NCI-H2196 (cell line): ENCODE measurements at regions not wholly inside any gene's neighbourhood (a gene's known extent, or its start where the extent isn't known, plus 50 kb on each side); places are given as distances from the start of the nearest gene placed in this dataset.
A peak's percentile ranks its signal among the peaks of the same experiment; 100 is the strongest.

Experiments
- DNase-seq: peaks from one replicate; lab custom pipeline; 2025; ENCODE audit not compliant: unreplicated experiment; lab: John Stamatoyannopoulos, UW

DNA sequence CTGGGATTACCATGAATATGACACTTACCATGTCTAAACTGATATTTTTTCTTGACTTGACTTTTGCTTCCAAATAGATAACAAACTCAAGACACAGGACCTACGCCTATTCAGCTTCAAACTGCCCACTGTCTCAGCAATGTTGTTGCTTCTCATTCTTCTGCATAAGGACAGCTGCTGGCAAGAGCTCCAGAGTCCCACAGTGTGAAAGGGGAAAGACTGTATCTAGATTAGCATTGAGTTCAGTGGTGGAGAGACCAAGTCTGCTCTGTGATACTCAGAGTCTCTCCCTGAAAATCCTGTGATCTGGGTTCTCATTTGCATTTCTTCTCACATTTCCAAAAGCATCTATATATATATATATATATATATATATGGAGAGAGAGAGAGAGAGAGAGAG is 247.9 kb upstream of the NT5C1B start:
- DNase-seq: no peak

- DNase-seq: no peak
Observed at GRCh38 chr2:18836436-18836835, 247.1 kb upstream of the NT5C1B start.

DNA sequence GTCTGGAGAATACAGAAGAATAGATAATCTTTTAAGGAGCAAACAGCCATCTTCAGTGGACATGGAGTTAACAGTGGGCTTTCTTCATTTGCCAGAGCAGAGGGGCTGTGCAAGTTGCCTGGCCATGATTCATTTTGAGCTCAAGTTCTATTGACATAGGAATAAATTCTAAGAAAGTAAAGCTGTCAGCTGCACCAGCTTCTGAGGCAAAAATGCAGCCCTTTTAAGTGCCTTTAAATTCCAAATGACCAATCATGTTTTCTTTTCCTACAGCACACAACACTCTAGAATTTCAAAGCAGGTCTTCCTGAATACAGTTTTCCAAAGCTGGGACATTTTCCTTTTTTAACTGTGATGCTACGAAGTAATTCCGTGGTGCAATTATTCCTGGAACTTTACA is 246.4 kb upstream of the NT5C1B start:
- no peak for DNase-seq

- DNase-seq: no peak
Observed at GRCh38 chr2:18834341-18834740, 245.0 kb upstream of the NT5C1B start.

GRCh38 chr2:18833941-18834340 is 244.6 kb upstream of the NT5C1B start:
- DNase-seq: no peak

- DNase-seq: no peak
Observed at GRCh38 chr2:18831916-18832510, 242.6 kb upstream of the NT5C1B start.

GRCh38 chr2:18830962-18831361 is 241.6 kb upstream of the NT5C1B start:
- no peak for DNase-seq

GRCh38 chr2:18829976-18830375 is 240.6 kb upstream of the NT5C1B start:
- no peak for DNase-seq

GRCh38 chr2:18829251-18829902 is 240.0 kb upstream of the NT5C1B start:
- no peak for DNase-seq

- DNase-seq: no peak
Observed at GRCh38 chr2:18828296-18828695, 238.9 kb upstream of the NT5C1B start.

DNA sequence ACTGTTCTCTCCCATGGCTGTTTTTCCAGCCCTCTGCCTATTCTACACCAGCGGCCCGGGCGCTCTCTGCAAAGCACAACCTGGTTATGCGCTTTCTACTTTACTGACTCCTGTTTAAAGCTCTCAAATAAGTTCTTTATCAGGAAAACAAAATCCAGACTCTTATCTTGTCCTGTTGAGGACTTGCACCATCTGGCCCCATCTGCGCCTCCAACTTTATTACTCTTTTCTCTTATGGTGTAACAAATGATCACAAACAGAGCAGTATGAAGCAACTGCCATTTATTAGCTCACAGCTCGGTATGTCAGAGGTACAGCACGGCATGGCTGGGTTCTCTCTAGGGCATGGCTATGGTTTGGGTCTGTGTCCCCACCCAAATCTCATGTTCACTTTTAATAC is 236.5 kb upstream of the NT5C1B start:
- no peak for DNase-seq

DNA sequence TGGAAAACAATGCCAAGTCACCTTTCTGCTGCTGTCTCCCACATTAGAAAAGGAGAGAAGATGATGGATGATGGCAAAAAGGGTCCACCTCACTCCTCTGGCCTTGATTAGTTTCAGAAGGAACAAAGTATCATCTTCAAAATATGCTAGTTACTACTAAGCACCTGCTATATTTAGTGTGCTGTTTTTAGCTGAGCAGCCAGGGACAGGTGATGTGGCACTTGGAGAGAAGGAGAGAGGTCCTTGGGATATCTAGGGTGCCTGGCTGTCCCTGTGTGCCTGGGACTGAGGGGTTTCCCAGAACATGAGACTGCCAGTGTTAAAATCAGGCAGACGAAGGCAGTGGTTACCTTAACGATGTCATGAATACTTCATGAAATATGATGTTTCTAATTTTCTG is 235.5 kb upstream of the NT5C1B start:
- DNase-seq: no peak

DNA sequence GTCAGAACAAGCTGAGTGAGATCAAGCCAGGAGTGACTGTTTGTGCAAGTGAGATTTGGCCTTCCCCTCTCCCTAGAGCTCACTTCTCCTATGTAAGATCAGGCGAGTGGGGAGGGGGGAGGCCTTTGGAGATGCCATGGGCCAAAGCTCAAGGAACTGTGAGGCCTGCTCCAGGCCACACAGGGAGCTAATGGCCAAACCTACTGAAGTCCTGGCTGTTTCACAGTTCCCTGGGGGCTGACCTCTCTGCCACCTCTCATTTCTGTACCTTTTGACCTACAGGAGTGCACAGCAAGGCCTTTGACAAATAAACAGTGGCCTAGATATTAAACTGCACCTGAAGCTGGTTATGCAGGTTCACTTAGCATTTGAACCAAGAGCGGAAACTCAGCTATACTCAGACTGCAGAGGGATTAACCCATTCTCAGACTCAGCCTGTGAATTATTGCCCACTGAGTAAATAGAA is 235.0 kb upstream of the NT5C1B start:
- no peak for DNase-seq

DNA sequence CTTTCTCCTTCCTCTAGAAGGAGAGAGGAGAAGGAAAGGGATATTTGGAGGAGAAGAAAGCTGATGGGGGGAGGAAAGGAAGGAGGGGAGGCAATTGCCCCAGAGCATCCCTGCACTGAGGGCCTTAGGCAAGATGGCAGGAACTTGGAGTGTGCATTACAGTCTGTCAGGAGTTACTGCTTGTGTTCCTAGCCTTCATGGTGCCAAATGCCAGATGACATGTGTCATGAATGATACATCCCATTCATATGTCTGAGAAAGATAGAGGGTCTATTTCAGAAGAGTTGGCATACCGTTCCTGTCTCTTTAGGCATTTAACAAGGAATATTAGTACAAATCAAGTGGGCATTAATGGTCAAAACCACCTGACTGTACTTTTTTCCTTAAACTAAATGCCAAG is 232.1 kb upstream of the NT5C1B start:
- DNase-seq: no peak

DNA sequence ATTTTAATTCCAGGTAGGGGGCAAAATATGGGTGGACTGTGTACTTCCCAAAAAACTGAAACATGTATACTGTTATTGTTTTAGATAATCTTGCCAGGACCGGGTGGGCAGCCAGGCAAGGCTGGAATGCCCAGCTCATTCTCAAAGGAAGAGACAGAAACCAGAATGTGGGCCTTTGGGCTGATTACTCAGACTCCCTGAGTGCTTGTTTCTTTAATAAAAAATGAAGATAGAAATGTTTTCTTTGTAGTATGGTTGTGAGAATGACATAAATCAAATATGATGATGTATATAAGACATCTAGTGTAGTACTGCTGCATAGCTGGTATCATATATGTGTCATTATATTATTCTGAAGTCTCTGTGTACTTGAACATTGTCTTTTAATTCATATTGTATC is 231.6 kb upstream of the NT5C1B start:
- no peak for DNase-seq

DNA sequence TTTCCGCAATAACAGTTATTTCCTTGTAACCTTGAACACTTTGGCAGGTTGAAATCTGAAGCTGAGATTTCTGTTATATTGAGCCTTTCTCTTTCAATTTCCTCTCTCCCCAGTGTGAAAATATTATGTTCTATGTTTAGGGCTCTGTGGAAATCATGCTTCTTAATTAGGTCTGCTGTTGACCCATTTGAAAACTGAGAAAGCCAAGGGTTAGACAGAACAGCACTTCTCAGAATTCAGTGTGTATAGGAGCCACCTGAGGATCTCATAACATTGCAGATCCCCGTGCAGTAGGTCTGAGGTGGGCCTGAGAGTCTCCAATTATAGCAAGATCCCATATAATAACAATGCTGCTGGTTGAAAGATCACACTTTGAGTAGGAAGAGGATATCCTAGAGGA is 230.2 kb upstream of the NT5C1B start:
- DNase-seq: no peak

GRCh38 chr2:18814387-18814786 is 225.0 kb upstream of the NT5C1B start:
- no peak for DNase-seq

DNA sequence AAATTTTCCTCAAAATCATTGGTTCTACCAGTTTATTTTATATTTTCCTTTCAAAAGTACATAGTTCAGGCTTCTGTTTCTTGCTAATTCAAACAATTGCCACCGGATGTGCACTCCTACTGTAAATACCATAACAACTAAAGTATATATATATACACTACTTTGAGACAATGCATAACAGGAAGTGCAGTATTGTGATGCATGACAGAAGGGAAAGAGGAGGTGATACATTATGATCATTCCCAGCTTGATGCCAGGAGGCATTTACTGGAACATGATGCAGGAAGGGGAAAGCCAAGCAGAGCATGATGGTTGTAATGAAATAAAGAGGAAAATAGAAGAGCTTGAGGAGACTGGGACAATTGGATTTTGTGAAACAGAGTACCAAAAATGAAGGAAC is 215.2 kb upstream of the NT5C1B start:
- no peak for DNase-seq

DNA sequence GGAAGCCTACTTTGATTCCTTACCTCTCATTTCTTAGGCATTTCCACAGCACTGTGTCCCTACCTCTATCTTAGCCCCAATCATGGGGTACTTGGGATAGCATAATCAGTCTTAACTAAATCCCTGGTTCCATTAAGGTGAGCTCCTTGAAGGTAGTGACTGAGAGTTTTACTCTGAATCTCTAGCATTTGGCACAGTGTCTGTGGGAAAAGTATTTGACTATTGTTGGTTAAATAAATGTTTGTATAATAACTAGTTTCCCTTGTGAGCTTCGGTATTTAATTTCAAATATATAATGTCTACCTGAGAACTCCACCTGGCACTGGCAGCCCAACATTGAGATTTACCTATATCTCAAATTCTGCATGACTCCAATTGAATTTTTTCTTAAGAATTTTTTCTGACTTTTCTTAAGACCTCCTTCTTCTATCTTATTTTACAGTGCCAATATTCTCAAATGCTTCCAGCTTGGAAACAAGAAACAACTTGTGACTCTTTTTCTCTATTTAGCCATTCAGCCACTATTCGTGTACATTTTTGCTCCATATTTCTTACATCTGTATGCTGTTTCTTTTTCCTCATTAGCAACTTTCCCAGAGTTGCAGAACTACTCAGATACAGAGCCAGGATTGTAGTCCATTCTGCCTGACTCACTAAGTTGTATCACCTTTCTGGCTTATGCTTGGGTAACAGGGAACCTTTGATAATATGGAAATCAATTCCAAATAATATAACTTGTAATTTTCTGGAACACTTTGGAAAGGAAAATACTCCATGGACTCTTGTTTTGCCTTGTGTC is 214.0 kb upstream of the NT5C1B start:
- DNase-seq: no peak

DNA sequence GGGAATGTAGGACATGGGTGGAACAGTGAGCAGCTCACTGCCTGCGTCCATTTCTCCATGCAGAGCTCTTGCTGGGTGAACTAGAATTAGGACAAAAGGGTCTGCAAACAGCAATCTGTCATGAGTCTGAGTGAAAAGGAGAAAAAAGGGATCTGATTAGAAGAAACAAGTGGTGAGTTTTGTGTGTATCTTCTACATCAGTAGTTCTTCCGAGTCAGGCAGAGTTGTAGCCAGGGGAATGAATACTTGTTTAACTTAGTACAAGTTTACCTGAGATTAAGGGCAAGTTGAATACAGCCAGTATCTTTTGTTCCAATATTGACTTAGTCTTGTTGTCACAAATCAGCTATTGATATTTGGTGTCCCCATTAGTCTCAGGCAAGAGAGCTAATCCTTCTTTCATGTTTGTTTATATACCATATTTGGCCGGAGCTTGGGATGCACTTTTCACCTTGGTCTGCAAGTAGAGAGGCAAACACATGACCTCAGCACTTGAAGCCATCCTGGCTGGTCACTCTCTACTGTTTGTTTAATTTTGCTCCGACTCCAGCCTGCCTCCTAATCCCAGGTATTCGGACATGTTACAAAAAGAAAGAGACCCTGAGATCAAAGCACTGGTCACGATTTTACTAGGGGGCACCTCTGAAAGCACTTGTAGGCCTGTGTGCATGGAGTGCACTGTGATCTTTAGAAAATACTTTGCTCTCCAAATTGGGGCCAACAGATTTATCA is 211.0 kb upstream of the NT5C1B start:
- DNase-seq: peak; percentile 17

DNA sequence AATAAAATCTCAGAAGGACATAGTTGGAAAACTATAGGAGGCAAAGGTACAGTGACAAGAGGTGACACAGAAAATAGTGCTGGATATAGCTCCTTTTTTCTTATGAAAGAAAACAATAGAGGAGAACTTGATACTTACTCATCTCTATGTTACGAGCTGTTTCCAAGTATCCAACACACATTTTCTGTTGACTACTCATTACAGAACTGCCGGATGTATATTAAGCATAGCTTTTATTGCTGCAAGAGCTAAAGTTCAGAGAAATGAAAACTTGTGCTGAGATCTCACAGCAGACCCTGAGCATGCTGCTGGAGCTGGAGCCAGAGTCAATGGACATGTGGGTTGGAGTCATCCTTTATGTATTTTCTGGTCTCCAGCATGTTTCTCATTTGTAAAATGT is 210.0 kb upstream of the NT5C1B start:
- DNase-seq: no peak
